NT2/D1 (cell line): ENCODE measurements at regions not wholly inside any gene's neighbourhood (a gene's known extent, or its start where the extent isn't known, plus 50 kb on each side); places are given as distances from the start of the nearest gene placed in this dataset.

Experiments used
- DNase-seq: peaks from one replicate; pipeline ENCODE4 v3.0.0-alpha.2; 2011; ENCODE audit warnings: low read depth, low spot score
- H3K27me3 ChIP-seq: 2 replicates; pipeline ENCODE4 v1.6.0; 2011; ENCODE audit warnings: mild to moderate bottlenecking; ENCODE audit not compliant: insufficient read length, insufficient read depth
- H3K36me3 ChIP-seq: 2 replicates; pipeline ENCODE4 v1.6.1; 2011; ENCODE audit warnings: mild to moderate bottlenecking, low read length, mixed read lengths; ENCODE audit not compliant: insufficient read depth, insufficient read length
- H3K4me1 ChIP-seq: 2 replicates; pipeline ENCODE4 v1.5.1; 2011; ENCODE audit not compliant: insufficient read depth, insufficient read length
- H3K4me3 ChIP-seq: 2 replicates; pipeline ENCODE4 v1.5.1; 2011; ENCODE audit warnings: low read depth; ENCODE audit not compliant: insufficient read length
- H3K9ac ChIP-seq: 2 replicates; pipeline ENCODE4 v1.6.0; 2011; ENCODE audit warnings: low read depth; ENCODE audit not compliant: insufficient read length
- H3K9me3 ChIP-seq: 2 replicates; pipeline ENCODE4 v1.5.1; 2011; ENCODE audit warnings: mild to moderate bottlenecking, low read length; ENCODE audit not compliant: insufficient read depth
- SUZ12 ChIP-seq: IDR thresholded peaks from 2 replicates; pipeline ENCODE4 v1.6.1; 2011; ENCODE audit not compliant: insufficient read length, insufficient read depth; ENCODE audit errors: extremely low read depth
- YY1 ChIP-seq: IDR thresholded peaks from 2 replicates; pipeline ENCODE4 v1.6.1; 2011; ENCODE audit not compliant: insufficient read length, insufficient read depth
- ZNF274 ChIP-seq: IDR thresholded peaks from 2 replicates; pipeline ENCODE4 v1.6.1; 2011; ENCODE audit warnings: mild to moderate bottlenecking, low read depth, low read length

DNA sequence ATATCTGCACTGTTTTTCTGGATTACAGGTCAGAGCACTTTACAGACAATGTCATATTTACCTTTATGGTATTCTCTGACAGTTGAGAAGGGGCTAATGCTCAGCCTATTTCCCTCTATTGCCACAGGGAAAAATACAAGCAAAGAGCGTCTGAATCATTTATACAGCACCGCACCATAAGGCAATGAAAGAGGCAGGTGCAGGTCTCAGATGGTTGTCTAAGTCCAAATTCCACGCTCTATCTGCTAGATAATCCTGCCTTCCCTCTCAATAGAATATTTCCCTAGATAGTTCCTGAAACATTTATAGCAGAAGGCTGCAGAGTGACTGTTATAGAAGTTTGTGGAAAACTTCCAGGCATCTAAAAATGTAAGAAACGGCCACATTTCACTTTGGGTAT lies 446.1 kb upstream of the CDH6 start:
- DNase-seq = no peak
- TF ChIP-seq ZNF274 = no peak
- TF ChIP-seq YY1 = no peak
- TF ChIP-seq SUZ12 = no peak
- Histone ChIP-seq H3K9me3 (no peaks in the 10 kb centered on the region), H3K27me3 (no peaks in the 10 kb centered on the region), H3K4me3 (no peak overlapping the region), H3K4me1 (no peaks in the 10 kb centered on the region), H3K36me3 (no peaks in the 10 kb centered on the region), H3K9ac (no peak overlapping the region)

- no peak for DNase-seq
- TF ChIP-seq ZNF274 = no peak
- no peak for TF ChIP-seq YY1
- no peak for TF ChIP-seq SUZ12
- no peaks in the 10 kb centered on the region for H3K27me3 ChIP-seq
- H3K4me1 ChIP-seq = no peaks in the 10 kb centered on the region
- H3K9ac ChIP-seq = no peak overlapping the region
- H3K4me3 ChIP-seq = no peak overlapping the region
- no peaks in the 10 kb centered on the region for H3K36me3 ChIP-seq
- H3K9me3 ChIP-seq = no peaks in the 10 kb centered on the region
Observed at GRCh38 chr5:30736669-30737068, 456.8 kb upstream of the CDH6 start.

DNA sequence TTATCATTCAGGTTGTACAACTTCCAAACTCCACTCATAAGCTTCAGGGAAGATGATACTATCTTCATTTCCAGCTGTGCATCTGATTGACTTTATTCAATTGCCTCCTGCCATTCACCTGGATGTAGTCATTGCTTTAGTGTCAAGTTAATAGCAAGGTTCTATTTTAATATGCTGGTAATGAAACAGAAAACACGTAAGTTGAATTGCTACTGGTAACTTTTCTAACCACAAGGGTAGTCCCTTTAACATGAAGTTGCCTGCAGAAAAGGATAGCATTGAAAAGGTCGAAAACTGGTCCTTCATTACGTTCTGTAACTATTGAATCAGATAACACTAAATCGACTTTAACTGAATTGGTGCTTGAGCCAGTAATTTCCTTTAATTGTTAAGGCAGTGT lies 459.4 kb upstream of the CDH6 start:
- no peaks in the 10 kb centered on the region for H3K9me3 ChIP-seq

GRCh38 chr5:30725073-30725472 lies 468.4 kb upstream of the CDH6 start:
- no peaks in the 10 kb centered on the region for H3K4me1 ChIP-seq

More for the DNA sequence above, 459.4 kb upstream of the CDH6 start:
- TF ChIP-seq YY1 = no peak
- Histone ChIP-seq H3K4me1 (no peaks in the 10 kb centered on the region), H3K36me3 (no peaks in the 10 kb centered on the region), H3K9ac (no peak overlapping the region), H3K4me3 (no peak overlapping the region), H3K27me3 (no peaks in the 10 kb centered on the region)
- no peak for DNase-seq

DNA sequence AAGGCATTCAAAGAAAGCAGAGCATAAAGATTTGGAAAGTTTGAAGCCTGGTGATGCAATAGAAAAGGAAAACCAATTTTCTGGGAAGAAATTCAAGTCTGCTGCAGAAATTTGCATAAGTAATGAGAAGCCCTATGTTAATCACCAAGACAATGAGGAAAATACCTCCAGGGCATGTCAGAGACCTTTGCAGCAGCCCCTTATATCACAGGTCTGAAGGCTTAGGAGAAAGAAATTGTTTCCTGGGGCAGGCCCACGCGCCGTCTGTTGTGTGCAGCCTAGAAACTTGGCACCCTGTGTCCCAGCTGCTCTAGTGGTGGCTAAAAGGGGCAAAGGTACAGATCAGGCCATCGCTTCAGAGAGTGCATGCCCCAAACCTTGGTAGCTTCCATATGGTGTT lies 495.3 kb upstream of the CDH6 start:
- H3K36me3 ChIP-seq = no peaks in the 10 kb centered on the region
- no peak for DNase-seq
- H3K4me1 ChIP-seq = no peaks in the 10 kb centered on the region
- peaks cover 29% of the 10 kb centered on the region for H3K9me3 ChIP-seq
- H3K27me3 ChIP-seq = no peaks in the 10 kb centered on the region
- no peak overlapping the region for H3K9ac ChIP-seq
- no peak for TF ChIP-seq ZNF274
- no peak for TF ChIP-seq SUZ12
- TF ChIP-seq YY1 = no peak
- no peak overlapping the region for H3K4me3 ChIP-seq

More at GRCh38 chr5:30725073-30725472, 468.4 kb upstream of the CDH6 start:
- no peak for TF ChIP-seq ZNF274
- no peak for TF ChIP-seq YY1
- no peak for TF ChIP-seq SUZ12
- Histone ChIP-seq H3K4me3 (no peak overlapping the region), H3K9ac (no peak overlapping the region), H3K27me3 (no peaks in the 10 kb centered on the region), H3K9me3 (no peaks in the 10 kb centered on the region), H3K36me3 (no peaks in the 10 kb centered on the region)
- DNase-seq = no peak

- DNase-seq = no peak
- Histone ChIP-seq H3K9ac (no peak overlapping the region), H3K4me3 (no peak overlapping the region), H3K27me3 (no peaks in the 10 kb centered on the region), H3K4me1 (no peaks in the 10 kb centered on the region), H3K9me3 (no peaks in the 10 kb centered on the region), H3K36me3 (no peaks in the 10 kb centered on the region)
- TF ChIP-seq YY1 (no peak), ZNF274 (no peak), SUZ12 (no peak)
Observed at GRCh38 chr5:30693326-30693725, 500.2 kb upstream of the CDH6 start.

GRCh38 chr5:30690931-30691330 lies 502.6 kb upstream of the CDH6 start:
- Histone ChIP-seq H3K9ac (no peak overlapping the region), H3K4me3 (no peak overlapping the region), H3K9me3 (no peaks in the 10 kb centered on the region), H3K4me1 (no peaks in the 10 kb centered on the region), H3K27me3 (no peaks in the 10 kb centered on the region), H3K36me3 (no peaks in the 10 kb centered on the region)
- DNase-seq = no peak
- TF ChIP-seq SUZ12 (no peak), ZNF274 (no peak), YY1 (no peak)

DNA sequence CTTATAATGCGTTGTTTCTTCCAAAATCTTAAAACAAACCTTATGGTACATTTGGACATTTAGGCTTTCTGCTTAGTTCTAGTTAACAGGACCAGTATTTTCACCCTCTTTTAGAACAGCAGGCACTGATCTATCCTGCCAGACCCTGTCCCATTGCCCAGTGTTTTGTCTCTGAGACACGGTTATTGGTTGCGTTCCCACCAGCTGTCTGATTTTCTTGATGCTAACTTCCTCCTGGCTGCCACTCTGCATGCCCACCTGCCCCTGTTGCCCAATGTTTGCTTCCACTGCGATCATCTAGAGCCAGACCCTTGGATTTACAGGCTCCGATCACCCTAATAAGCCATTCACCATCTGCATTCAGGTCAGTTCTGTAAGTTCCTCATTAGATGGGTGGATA lies 506.0 kb upstream of the CDH6 start:
- no peak for DNase-seq
- no peaks in the 10 kb centered on the region for H3K4me1 ChIP-seq
- no peaks in the 10 kb centered on the region for H3K9me3 ChIP-seq
- H3K4me3 ChIP-seq = no peak overlapping the region
- H3K27me3 ChIP-seq = no peaks in the 10 kb centered on the region
- TF ChIP-seq SUZ12 (no peak), YY1 (no peak), ZNF274 (no peak)
- no peak overlapping the region for H3K9ac ChIP-seq
- H3K36me3 ChIP-seq = no peaks in the 10 kb centered on the region
